H1 (cell line): ENCODE measurements at regions not wholly inside any gene's neighbourhood (a gene's known extent, or its start where the extent isn't known, plus 50 kb on each side); places are given as distances from the start of the nearest gene placed in this dataset.

Source experiments
- CTCF ChIA-PET: fragments of 300-600 bp; sonication (Branson Sonifier 250); formaldehyde crosslinking; loops from one replicate; lab custom pipeline; 2021; ENCODE audit not compliant: partially characterized antibody; lab: Charles Lee
- POLR2A ChIA-PET: fragments of 300-600 bp; sonication (Branson Sonifier 250); formaldehyde crosslinking; loops from one replicate; lab custom pipeline; 2021; ENCODE audit warnings: inconsistent platforms; ENCODE audit not compliant: partially characterized antibody; lab: Charles Lee
- DNase-seq, 2 experiments: peaks; one replicate each; pipeline versions ENCODE4 v3.0.0 to v3.0.0-alpha.2; 2010 to 2022; ENCODE audit warnings: low spot score in 2 of 2, low read depth in 1 of 2, mixed read lengths in 1 of 2
- FAIRE-seq: peaks from 2 replicates; lab custom pipeline; 2011; peaks lifted over from hg19 to GRCh38; lab: Jason Lieb, UNC
- H2AFZ ChIP-seq: 2 replicates; pipeline ENCODE4 v1.8.1; 2012; ENCODE audit warnings: low read length, inconsistent platforms
- H2AK5ac ChIP-seq: 2 replicates; pipeline ENCODE4 v1.6.1; 2013; ENCODE audit warnings: low read depth, low read length
- H2BK120ac ChIP-seq: replicated peaks from 2 replicates; pipeline ENCODE3; 2013; ENCODE audit warnings: low read depth, low read length, inconsistent platforms
- H2BK12ac ChIP-seq: 2 replicates; pipeline ENCODE4 v1.6.1; 2013; ENCODE audit warnings: low read depth, low read length
- H2BK15ac ChIP-seq: 2 replicates; pipeline ENCODE4 v1.6.1; 2013; ENCODE audit warnings: low read length
- H2BK20ac ChIP-seq: 2 replicates; pipeline ENCODE4 v1.6.1; 2013; ENCODE audit warnings: low read length
- H2BK5ac ChIP-seq: 2 replicates; pipeline ENCODE4 v1.6.1; 2013; ENCODE audit warnings: low read depth, low read length
- H3K14ac ChIP-seq: 2 replicates; pipeline ENCODE4 v1.6.1; 2013; ENCODE audit warnings: inconsistent platforms; ENCODE audit not compliant: insufficient read length
- H3K18ac ChIP-seq: 2 replicates; pipeline ENCODE4 v1.6.1; 2013; ENCODE audit warnings: low read length; ENCODE audit errors: extremely low read depth
- H3K23ac ChIP-seq: 2 replicates; pipeline ENCODE4 v1.6.1; 2013; ENCODE audit warnings: inconsistent platforms; ENCODE audit not compliant: insufficient read length
- H3K23me2 ChIP-seq: 2 replicates; pipeline ENCODE4 v1.6.1; 2013; ENCODE audit warnings: low read depth, low read length
- H3K27ac ChIP-seq: 2 replicates; pipeline ENCODE4 v1.6.1; 2011; ENCODE audit warnings: low read depth, low read length, inconsistent platforms
- H3K27me3 ChIP-seq, 4 experiments: replicated peaks in 1 of 4; 1 replicate in 1 of 4; 2 replicates in 3 of 4; pipeline versions ENCODE4 v1.6.1 to v1.8.1; 2011 to 2013; ENCODE audit warnings: low read length in 3 of 4, mild to moderate bottlenecking in 3 of 4, inconsistent platforms in 2 of 4, mixed read lengths in 2 of 4, moderate library complexity in 1 of 4; ENCODE audit not compliant: control insufficient read depth in 3 of 4, insufficient read depth in 3 of 4; ENCODE audit errors: extremely low read depth in 1 of 4
- H3K36me3 ChIP-seq, 4 experiments: 2 replicates each; pipeline versions ENCODE4 v1.6.1 to v1.8.1; 2011 to 2013; ENCODE audit warnings: mild to moderate bottlenecking in 4 of 4, low read length in 3 of 4, moderate library complexity in 2 of 4, control low read depth in 1 of 4, inconsistent platforms in 1 of 4; ENCODE audit not compliant: insufficient read depth in 4 of 4, control insufficient read depth in 2 of 4
- H3K4ac ChIP-seq: replicated peaks from 2 replicates; pipeline ENCODE3; 2013; ENCODE audit warnings: low read length, low read depth, mixed read lengths, inconsistent platforms; ENCODE audit not compliant: insufficient read length
- H3K4me1 ChIP-seq, 4 experiments: replicated peaks in 1 of 4; 1 replicate in 1 of 4; 2 replicates in 3 of 4; pipeline versions ENCODE4 v1.6.1 to v1.8.1; 2011 to 2013; ENCODE audit warnings: low read length in 3 of 4, inconsistent platforms in 2 of 4, mixed read lengths in 1 of 4; ENCODE audit not compliant: insufficient read depth in 4 of 4, control insufficient read depth in 3 of 4
- H3K4me2 ChIP-seq, 2 experiments: 2 replicates each; pipeline versions ENCODE4 v1.6.1 to v1.8.1; 2011 to 2013; ENCODE audit warnings: low read depth in 2 of 2, low read length in 2 of 2, control low read depth in 1 of 2, inconsistent platforms in 1 of 2, mild to moderate bottlenecking in 1 of 2; ENCODE audit not compliant: insufficient read depth in 1 of 2
- H3K4me3 ChIP-seq, 4 experiments: fragments of 200-600, 300-600 bp in 1 of 4; sonication (generic), shearing (Covaris generic), sonication (Bioruptor Twin) in 1 of 4; 2 replicates each; pipeline versions ENCODE4 v1.5.1 to v1.8.1; 2011 to 2016; ENCODE audit warnings: low read length in 4 of 4, low read depth in 3 of 4, control low read depth in 2 of 4, inconsistent platforms in 2 of 4, mild to moderate bottlenecking in 2 of 4, mixed read lengths in 1 of 4, moderate library complexity in 1 of 4; ENCODE audit not compliant: insufficient read depth in 2 of 4; ENCODE audit errors: extremely low read depth in 1 of 4
- H3K56ac ChIP-seq: replicated peaks from 2 replicates; pipeline ENCODE3; 2013; ENCODE audit warnings: low read depth, mild to moderate bottlenecking, mixed read lengths, low read length, inconsistent platforms; ENCODE audit not compliant: insufficient read length
- H3K79me1 ChIP-seq: 2 replicates; pipeline ENCODE4 v1.6.1; 2013; ENCODE audit warnings: low read depth, low read length, control low read depth
- H3K79me2 ChIP-seq, 2 experiments: 2 replicates each; pipeline versions ENCODE4 v1.6.1 to v1.8.1; 2012 to 2013; ENCODE audit warnings: low read length in 2 of 2, mild to moderate bottlenecking in 2 of 2, inconsistent platforms in 1 of 2; ENCODE audit not compliant: insufficient read depth in 2 of 2, control insufficient read depth in 1 of 2
- H3K9ac ChIP-seq, 4 experiments: replicated peaks in 1 of 4; 1 replicate in 1 of 4; 2 replicates in 3 of 4; pipeline versions ENCODE4 v1.6.1 to v1.8.1; 2011 to 2013; ENCODE audit warnings: low read depth in 3 of 4, low read length in 3 of 4, control low read depth in 2 of 4, mild to moderate bottlenecking in 2 of 4, moderate library complexity in 2 of 4, inconsistent platforms in 1 of 4; ENCODE audit errors: extremely low read depth in 1 of 4
- H3K9me3 ChIP-seq, 2 experiments: 2 replicates each; pipeline versions ENCODE4 v1.6.1 to v1.8.1; 2012 to 2013; ENCODE audit warnings: mild to moderate bottlenecking in 2 of 2, moderate library complexity in 2 of 2, control low read depth in 1 of 2, inconsistent platforms in 1 of 2, low read depth in 1 of 2, low read length in 1 of 2, mixed read lengths in 1 of 2; ENCODE audit not compliant: insufficient read depth in 2 of 2
- H4K20me1 ChIP-seq, 2 experiments: replicated peaks in 1 of 2; 2 replicates each; pipeline versions ENCODE3 to v1.8.1; 2011 to 2013; ENCODE audit warnings: inconsistent platforms in 2 of 2, low read length in 2 of 2, mild to moderate bottlenecking in 1 of 2; ENCODE audit not compliant: insufficient read depth in 2 of 2, control insufficient read depth in 1 of 2
- H4K5ac ChIP-seq: 2 replicates; pipeline ENCODE4 v1.6.1; 2013; ENCODE audit warnings: low read length, low read depth, mixed read lengths, inconsistent platforms; ENCODE audit not compliant: insufficient read length
- H4K8ac ChIP-seq: 2 replicates; pipeline ENCODE4 v1.8.0; 2013; ENCODE audit warnings: mild to moderate bottlenecking, moderate library complexity, low read length, inconsistent platforms; ENCODE audit not compliant: insufficient read depth; ENCODE audit errors: extremely low read depth
- H4K91ac ChIP-seq: replicated peaks from 2 replicates; pipeline ENCODE3; 2013; ENCODE audit warnings: low read length, mixed read lengths, inconsistent platforms; ENCODE audit not compliant: insufficient read length
- BCL11A ChIP-seq, 2 experiments: IDR thresholded peaks; one replicate each; pipeline ENCODE4 v1.6.1; 2011; ENCODE audit warnings: low read depth in 2 of 2, low read length in 2 of 2, mild to moderate bottlenecking in 2 of 2
- CHD1 ChIP-seq: IDR thresholded peaks from 2 replicates; pipeline ENCODE4 v1.6.1; 2012; ENCODE audit warnings: low read depth, low read length, improper control_type of control experiment
- EGR1 ChIP-seq: IDR thresholded peaks from 2 replicates; pipeline ENCODE4 v1.6.1; 2011; ENCODE audit warnings: low read depth, low read length, borderline replicate concordance
- FOSL1 ChIP-seq: IDR thresholded peaks from 2 replicates; pipeline ENCODE4 v1.6.1; 2011; ENCODE audit warnings: mild to moderate bottlenecking, low read depth, low read length, moderate library complexity; ENCODE audit not compliant: insufficient read depth
- JUN ChIP-seq: IDR thresholded peaks from 2 replicates; pipeline ENCODE4 v1.6.1; 2011; ENCODE audit warnings: low read depth, mild to moderate bottlenecking, improper control_type of control experiment, low read length
- WGBS, 2 experiments: shearing (Covaris generic) in 1 of 2; methylation state at CpG; one replicate each; pipeline versions ENCODE4 v1.1.6 to v1.1.7; 2013 to 2015; ENCODE audit warnings: low lambda C conversion rate in 2 of 2, mixed read lengths in 2 of 2, inconsistent platforms in 1 of 2, low coverage in 1 of 2, missing lambda C conversion rate in 1 of 2; ENCODE audit not compliant: insufficient replicate concordance in 2 of 2, insufficient coverage in 1 of 2, insufficient read length in 1 of 2; ENCODE audit errors: extremely low coverage in 1 of 2, missing lambda C conversion rate in 1 of 2; 5-methylcytosine and 5-hydroxymethylcytosine counted together

- Histone ChIP-seq H2AFZ (no peak overlapping the region), H2BK120ac (no peak overlapping the region), H3K9ac (no peak overlapping the region), H3K14ac (no peak overlapping the region), H3K23ac (no peak overlapping the region), H3K9me3 (no peaks in the 10 kb centered on the region), H3K79me1 (no peaks in the 10 kb centered on the region), H3K4me1 (no peaks in the 10 kb centered on the region), H3K18ac (no peak overlapping the region), H3K27me3 (no peaks in the 10 kb centered on the region), H3K36me3 (no peaks in the 10 kb centered on the region), H4K91ac (no peak overlapping the region), H4K8ac (no peak overlapping the region), H2BK5ac (no peak overlapping the region), H3K23me2 (no peaks in the 10 kb centered on the region), H3K4ac (no peak overlapping the region), H2BK12ac (no peak overlapping the region), H2AK5ac (no peak overlapping the region), H2BK20ac (no peak overlapping the region), H4K20me1 (no peaks in the 10 kb centered on the region), H3K27ac (no peak overlapping the region), H3K4me3 (no peak overlapping the region), H3K79me2 (no peaks in the 10 kb centered on the region), H2BK15ac (no peak overlapping the region), H3K56ac (no peak overlapping the region), H3K4me2 (no peak overlapping the region), H4K5ac (no peak overlapping the region)
- ChIA-PET POLR2A (no interaction called here), CTCF (no interaction called here)
- WGBS, 2 experiments, result 82% methylated on average over 2 of the region's 2 CpGs; no CpG with 5 or more reads in 1 of the 2 experiments
- DNase-seq, result no peak
- FAIRE-seq, result no peak
- TF ChIP-seq EGR1, result no peak
- TF ChIP-seq BCL11A (IDR thresholded peaks at IDR 0.05; ENCODE audit: low read depth in 2 of 2, low read length in 2 of 2), result no peak
- TF ChIP-seq CHD1, result no peak
- no peak for TF ChIP-seq JUN
- TF ChIP-seq FOSL1, result no peak
Measured at GRCh38 chr2:21939967-21940366, 816.2 kb downstream of the TDRD15 start.
